Ovary (tissue), 7 donors: ENCODE measurements at regions not wholly inside any gene's neighbourhood (a gene's known extent, or its start where the extent isn't known, plus 50 kb on each side); places are given as distances from the start of the nearest gene placed in this dataset.

Experiments used
- DNase-seq, 5 donors: peaks; one replicate each; pipeline ENCODE4 v3.0.0-alpha.2; 2019 to 2020
- H3K27ac ChIP-seq, 2 donors: fragments of 200-600 bp; one replicate each; pipeline versions ENCODE4 v1.5.1 to v1.8.0; 2019 to 2022
- H3K27me3 ChIP-seq: fragments of 200-600 bp; one replicate; pipeline ENCODE4 v1.8.0; 2022
- H3K36me3 ChIP-seq: fragments of 200-600 bp; sonication (generic); one replicate; pipeline ENCODE4 v1.5.1; 2019
- H3K4me1 ChIP-seq: one replicate; pipeline ENCODE4 v1.8.1; 2013; ENCODE audit warnings: mild to moderate bottlenecking, moderate library complexity; ENCODE audit not compliant: insufficient read depth
- H3K4me3 ChIP-seq: fragments of 200-600 bp; sonication (generic); one replicate; pipeline ENCODE4 v1.5.1; 2017
- H3K9me3 ChIP-seq, 2 donors: fragments of 200-600 bp in 1 of 2; sonication (generic) in 1 of 2; one replicate each; pipeline versions ENCODE4 v1.5.1 to v1.8.1; 2013 to 2019; ENCODE audit warnings: mild to moderate bottlenecking in 1 of 2, moderate library complexity in 1 of 2
- CTCF ChIP-seq, 3 donors: fragments of 450-650 bp in 2 of 3; fragments of 200-600 bp in 1 of 3; IDR thresholded peaks; one replicate each; pipeline versions ENCODE4 v1.5.1 to v1.8.0; 2016 to 2022; ENCODE audit warnings: antibody characterized with exemption in 3 of 3, mild to moderate bottlenecking in 1 of 3
- EP300 ChIP-seq: sonication (generic); formaldehyde crosslinking; IDR thresholded peaks from one replicate; pipeline ENCODE4 v1.6.1; 2017; ENCODE audit warnings: antibody characterized with exemption
- POLR2A ChIP-seq: fragments of 450-650 bp; IDR thresholded peaks from one replicate; pipeline ENCODE4 v1.6.1; 2017; ENCODE audit warnings: antibody characterized with exemption, mild to moderate bottlenecking, moderate library complexity
- WGBS, 3 donors: extraction: QIAGEN DNeasy Blood & Tissue Kit in 1 of 3; methylation state at CpG; one replicate each; pipeline versions ENCODE4 v1.1.5 to v1.1.7; 2013 to 2017; 5-methylcytosine and 5-hydroxymethylcytosine counted together
- intact Hi-C, 4 donors: fragments of 100-400 bp; cut with DNase I; formaldehyde crosslinking; loops; one replicate each; pipeline versions ENCODE4 v1.11.0 to v1.15.1; 2022 to 2023
- donor health status: DM: no; HTN: no; CAD: no; lungs with moderate emphysema.
- donor health status: DM: no; HTN: no; CAD: no.
- donor health status: Bipolar disorder and iron deficiency.
- donor health status: DM: no; HTN: no; CAD: no.
- donor health status: DM: yes; HTN: yes; CAD: no.

GRCh38 chr13:80744147-80744914, 403.4 kb upstream of the SPRY2 start:
- Histone ChIP-seq H3K27ac (no peak overlapping the region), H3K4me1 (no peaks in the 10 kb centered on the region), H3K36me3 (no peaks in the 10 kb centered on the region), H3K27me3 (no peaks in the 10 kb centered on the region), H3K9me3 (no peaks in the 10 kb centered on the region), H3K4me3 (no peak overlapping the region)
- intact Hi-C loops: no loop called here
- 73 to 78% (median 74%) methylated on average over 2 of the region's 2 CpGs for WGBS, 3 donors
- no peak for TF ChIP-seq EP300
- no peak for TF ChIP-seq CTCF (IDR thresholded peaks at IDR 0.05)
- no peak for TF ChIP-seq POLR2A
- no peak for DNase-seq

- Histone ChIP-seq H3K4me3 (no peak overlapping the region), H3K27ac (no peak overlapping the region), H3K4me1 (no peaks in the 10 kb centered on the region), H3K9me3 (no peaks in the 10 kb centered on the region), H3K36me3 (no peaks in the 10 kb centered on the region), H3K27me3 (no peaks in the 10 kb centered on the region)
- whole genome bisulfite sequencing, 3 donors: 26 to 55% (median 50%) methylated on average over 1 of the region's 1 CpG
- DNase-seq: no peak
- intact Hi-C loops: no loop called here
- TF ChIP-seq POLR2A (no peak), EP300 (no peak), CTCF (IDR thresholded peaks at IDR 0.05) (no peak)
These were observed 401.1 kb upstream of the SPRY2 start for GRCh38 chr13:80742033-80742432.

- Histone ChIP-seq H3K4me3 (no peak overlapping the region), H3K27me3 (no peaks in the 10 kb centered on the region), H3K9me3 (no peaks in the 10 kb centered on the region), H3K36me3 (no peaks in the 10 kb centered on the region), H3K27ac (no peak overlapping the region), H3K4me1 (no peaks in the 10 kb centered on the region)
- intact Hi-C loops: no loop called here
- TF ChIP-seq CTCF (IDR thresholded peaks at IDR 0.05): no peak
- no peak for TF ChIP-seq EP300
- TF ChIP-seq POLR2A: no peak
- no peak for DNase-seq
- 33 to 40% (median 33%) methylated on average over 2 of the region's 2 CpGs for WGBS, 3 donors
These were observed 399.1 kb upstream of the SPRY2 start for GRCh38 chr13:80740071-80740470.

GRCh38 chr13:80737513-80737912, 396.6 kb upstream of the SPRY2 start:
- DNase-seq: no peak

More at GRCh38 chr13:80737513-80737912, 396.6 kb upstream of the SPRY2 start:
- Histone ChIP-seq H3K36me3 (no peaks in the 10 kb centered on the region), H3K27ac (no peak overlapping the region), H3K27me3 (no peaks in the 10 kb centered on the region), H3K9me3 (no peaks in the 10 kb centered on the region), H3K4me3 (no peak overlapping the region), H3K4me1 (no peaks in the 10 kb centered on the region)
- intact Hi-C loops: no loop called here
- TF ChIP-seq CTCF (IDR thresholded peaks at IDR 0.05) (no peak), EP300 (no peak), POLR2A (no peak)
- WGBS, 3 donors: 71 to 95% (median 74%) methylated on average over 1 of the region's 1 CpG
